Activated CD8-positive, alpha-beta T cell treated with anti-CD3 and anti-CD28 coated beads, Interleukin-2, amount 10 ng/mL, durations not matched to agents 7 days and 5 days (primary cell): ENCODE measurements at regions not wholly inside any gene's neighbourhood (a gene's known extent, or its start where the extent isn't known, plus 50 kb on each side); places are given as distances from the start of the nearest gene placed in this dataset.

ENCODE experiments used
- ATAC-seq: fragments of 150-1000 bp; cut with Tn5 transposase; one replicate; pipeline ENCODE4 v1.10.0; 2021; ENCODE audit warnings: moderate library complexity
- CTCF ChIA-PET: fragments of 350-600 bp; sonication (Branson Sonifier 250); formaldehyde crosslinking; loops from one replicate; lab custom pipeline; 2021; ENCODE audit warnings: antibody characterized with exemption; lab: Charles Lee
- POLR2A ChIA-PET: fragments of 350-600 bp; sonication (Branson Sonifier 250); formaldehyde crosslinking; loops from one replicate; lab custom pipeline; 2021; ENCODE audit warnings: antibody characterized with exemption; lab: Charles Lee
- DNase-seq: peaks from one replicate; pipeline ENCODE4 v3.0.0-alpha.2; 2020
- H3K27ac Mint-ChIP-seq: one replicate; pipeline ENCODE4 v1.8.0; 2021; ENCODE audit warnings: mild to moderate bottlenecking, mixed read lengths
- H3K27me3 Mint-ChIP-seq: one replicate; pipeline ENCODE4 v1.8.0; 2021; ENCODE audit warnings: low read depth, mixed read lengths
- H3K36me3 Mint-ChIP-seq: one replicate; pipeline ENCODE4 v1.8.0; 2021; ENCODE audit warnings: low read depth, mixed read lengths
- H3K4me1 Mint-ChIP-seq: one replicate; pipeline ENCODE4 v1.8.0; 2021; ENCODE audit warnings: low read depth, mixed read lengths
- H3K4me3 Mint-ChIP-seq: one replicate; pipeline ENCODE4 v1.8.0; 2021; ENCODE audit warnings: mild to moderate bottlenecking, mixed read lengths
- H3K9me3 Mint-ChIP-seq: one replicate; pipeline ENCODE4 v1.8.0; 2022; ENCODE audit warnings: mixed read lengths; ENCODE audit not compliant: insufficient read depth

GRCh38 chr10:36073796-36074345, 431.8 kb upstream of the FZD8 start:
- H3K27me3 Mint-ChIP-seq: no peaks in the 10 kb centered on the region
- H3K4me3 Mint-ChIP-seq: no peak overlapping the region
- no peak for ATAC-seq
- ChIA-PET CTCF (no interaction called here), POLR2A (no interaction called here)
- no peak for DNase-seq
- H3K36me3 Mint-ChIP-seq: no peaks in the 10 kb centered on the region
- no peaks in the 10 kb centered on the region for H3K4me1 Mint-ChIP-seq
- peaks cover 3% of the 10 kb centered on the region for H3K9me3 Mint-ChIP-seq
- no peak overlapping the region for H3K27ac Mint-ChIP-seq

GRCh38 chr10:36068542-36068941, 426.4 kb upstream of the FZD8 start:
- ChIA-PET CTCF (no interaction called here), POLR2A (no interaction called here)
- Mint-ChIP-seq H3K36me3 (no peaks in the 10 kb centered on the region), H3K4me3 (no peak overlapping the region), H3K4me1 (no peaks in the 10 kb centered on the region), H3K27me3 (no peaks in the 10 kb centered on the region), H3K27ac (no peak overlapping the region), H3K9me3 (peaks cover 7% of the 10 kb centered on the region)
- ATAC-seq (no peak), DNase-seq (no peak)

- CTCF ChIA-PET: no interaction called here
- H3K4me3 Mint-ChIP-seq: no peak overlapping the region
- H3K27me3 Mint-ChIP-seq: no peaks in the 10 kb centered on the region
- POLR2A ChIA-PET: no interaction called here
- no peaks in the 10 kb centered on the region for H3K36me3 Mint-ChIP-seq
- H3K9me3 Mint-ChIP-seq: peaks cover 7% of the 10 kb centered on the region
- DNase-seq: no peak
- ATAC-seq: no peak
- no peak overlapping the region for H3K27ac Mint-ChIP-seq
- no peaks in the 10 kb centered on the region for H3K4me1 Mint-ChIP-seq
These were observed 425.7 kb upstream of the FZD8 start for GRCh38 chr10:36067748-36068147.

- Mint-ChIP-seq H3K27ac (no peak overlapping the region), H3K27me3 (no peaks in the 10 kb centered on the region), H3K9me3 (peaks cover 7% of the 10 kb centered on the region), H3K4me1 (no peaks in the 10 kb centered on the region), H3K4me3 (no peak overlapping the region), H3K36me3 (no peaks in the 10 kb centered on the region)
- POLR2A ChIA-PET: no interaction called here
- DNase-seq: no peak
- CTCF ChIA-PET: no interaction called here
- ATAC-seq: no peak
These were observed 424.8 kb upstream of the FZD8 start for GRCh38 chr10:36066850-36067249.

GRCh38 chr10:36066102-36066501, 424.0 kb upstream of the FZD8 start:
- H3K9me3 Mint-ChIP-seq: peaks cover 7% of the 10 kb centered on the region
- H3K36me3 Mint-ChIP-seq: no peaks in the 10 kb centered on the region
- H3K27me3 Mint-ChIP-seq: no peaks in the 10 kb centered on the region
- no peak overlapping the region for H3K27ac Mint-ChIP-seq
- no peak for DNase-seq
- H3K4me3 Mint-ChIP-seq: no peak overlapping the region
- ChIA-PET CTCF (no interaction called here), POLR2A (no interaction called here)
- H3K4me1 Mint-ChIP-seq: no peaks in the 10 kb centered on the region
- ATAC-seq: no peak

GRCh38 chr10:36063396-36063795, 421.3 kb upstream of the FZD8 start:
- no peaks in the 10 kb centered on the region for H3K27me3 Mint-ChIP-seq
- H3K9me3 Mint-ChIP-seq: peaks cover 20% of the 10 kb centered on the region
- no peak overlapping the region for H3K4me3 Mint-ChIP-seq
- no peaks in the 10 kb centered on the region for H3K4me1 Mint-ChIP-seq
- CTCF ChIA-PET: no interaction called here
- no peak overlapping the region for H3K27ac Mint-ChIP-seq
- DNase-seq (no peak), ATAC-seq (no peak)
- H3K36me3 Mint-ChIP-seq: no peaks in the 10 kb centered on the region
- POLR2A ChIA-PET: no interaction called here

- H3K27ac Mint-ChIP-seq: no peak overlapping the region
- H3K36me3 Mint-ChIP-seq: no peaks in the 10 kb centered on the region
- DNase-seq: no peak
These were observed 415.6 kb upstream of the FZD8 start for GRCh38 chr10:36057731-36058130.

GRCh38 chr10:36057180-36057579, 415.1 kb upstream of the FZD8 start:
- Mint-ChIP-seq H3K27ac (no peak overlapping the region), H3K9me3 (peaks cover 18% of the 10 kb centered on the region), H3K4me3 (no peak overlapping the region), H3K27me3 (no peaks in the 10 kb centered on the region), H3K4me1 (no peaks in the 10 kb centered on the region), H3K36me3 (no peaks in the 10 kb centered on the region)
- DNase-seq (no peak), ATAC-seq (no peak)
- ChIA-PET CTCF (interaction anchor here (1.0 kb wide), 1 partner anchor 56 kb away, joined by 3 read pairs; no protein-coding TSS in a partner anchor), POLR2A (no interaction called here)

More at GRCh38 chr10:36057731-36058130, 415.6 kb upstream of the FZD8 start:
- H3K9me3 Mint-ChIP-seq: peaks cover 18% of the 10 kb centered on the region
- CTCF ChIA-PET: no interaction called here
- no peaks in the 10 kb centered on the region for H3K4me1 Mint-ChIP-seq
- H3K27me3 Mint-ChIP-seq: no peaks in the 10 kb centered on the region
- no peak overlapping the region for H3K4me3 Mint-ChIP-seq
- POLR2A ChIA-PET: no interaction called here
- no peak for ATAC-seq

- H3K4me3 Mint-ChIP-seq: no peak overlapping the region
- POLR2A ChIA-PET: no interaction called here
These were observed 411.7 kb upstream of the FZD8 start for GRCh38 chr10:36053775-36054174.

GRCh38 chr10:36053271-36053670, 411.2 kb upstream of the FZD8 start:
- no peak for ATAC-seq
- H3K27me3 Mint-ChIP-seq: no peaks in the 10 kb centered on the region
- no peaks in the 10 kb centered on the region for H3K36me3 Mint-ChIP-seq
- no peak for DNase-seq
- H3K4me1 Mint-ChIP-seq: no peaks in the 10 kb centered on the region
- H3K4me3 Mint-ChIP-seq: no peak overlapping the region
- H3K9me3 Mint-ChIP-seq: peaks cover 5% of the 10 kb centered on the region
- ChIA-PET POLR2A (no interaction called here), CTCF (no interaction called here)
- no peak overlapping the region for H3K27ac Mint-ChIP-seq

More at GRCh38 chr10:36053775-36054174, 411.7 kb upstream of the FZD8 start:
- Mint-ChIP-seq H3K4me1 (no peaks in the 10 kb centered on the region), H3K27me3 (no peaks in the 10 kb centered on the region), H3K36me3 (no peaks in the 10 kb centered on the region), H3K9me3 (peaks cover 5% of the 10 kb centered on the region), H3K27ac (no peak overlapping the region)
- CTCF ChIA-PET: no interaction called here
- ATAC-seq (no peak), DNase-seq (no peak)

- H3K36me3 Mint-ChIP-seq: no peaks in the 10 kb centered on the region
- ChIA-PET CTCF (no interaction called here), POLR2A (no interaction called here)
- H3K27ac Mint-ChIP-seq: no peak overlapping the region
- H3K4me3 Mint-ChIP-seq: no peak overlapping the region
- no peak for DNase-seq
- peaks cover 5% of the 10 kb centered on the region for H3K9me3 Mint-ChIP-seq
- no peaks in the 10 kb centered on the region for H3K27me3 Mint-ChIP-seq
- no peak for ATAC-seq
- H3K4me1 Mint-ChIP-seq: no peaks in the 10 kb centered on the region
These were observed 409.4 kb upstream of the FZD8 start for GRCh38 chr10:36051500-36051991.

GRCh38 chr10:36050763-36051499, 408.8 kb upstream of the FZD8 start:
- H3K36me3 Mint-ChIP-seq: no peaks in the 10 kb centered on the region

More at GRCh38 chr10:36050763-36051499, 408.8 kb upstream of the FZD8 start:
- H3K4me1 Mint-ChIP-seq: no peaks in the 10 kb centered on the region
- POLR2A ChIA-PET: no interaction called here
- H3K4me3 Mint-ChIP-seq: no peak overlapping the region
- peaks cover 5% of the 10 kb centered on the region for H3K9me3 Mint-ChIP-seq
- ATAC-seq (no peak), DNase-seq (no peak)
- CTCF ChIA-PET: no interaction called here
- H3K27me3 Mint-ChIP-seq: no peaks in the 10 kb centered on the region
- H3K27ac Mint-ChIP-seq: no peak overlapping the region
